MM.1S (cell line): ENCODE measurements at regions not wholly inside any gene's neighbourhood (a gene's known extent, or its start where the extent isn't known, plus 50 kb on each side); places are given as distances from the start of the nearest gene placed in this dataset.
"Not testable (repeated sequence)": the region's sequence is repeated elsewhere in the genome, so short reads cannot be mapped to it uniquely, and the experiment has no call there.

Experiments used
- CTCF ChIP-seq: fragments of 300-600 bp; sonication (generic); IDR thresholded peaks from 2 replicates; pipeline ENCODE4 v1.5.1; 2016; ENCODE audit warnings: antibody characterized with exemption, low read length, mixed read lengths
- EZH2 ChIP-seq: fragments of 300-600 bp; sonication (generic); optimal IDR thresholded peaks from 2 replicates; pipeline ENCODE3; 2017; ENCODE audit warnings: low read depth, mild to moderate bottlenecking, antibody characterized with exemption, low read length, mixed read lengths
- EZH2phosphoT487 ChIP-seq: fragments of 300-600 bp; sonication (generic); IDR thresholded peaks from 2 replicates; pipeline ENCODE4 v1.6.1; 2018; ENCODE audit warnings: antibody characterized with exemption, low read length

GRCh38 chr9:38813855-38814254 is 93.9 kb upstream of the FAM240B start:
- TF ChIP-seq CTCF, EZH2, EZH2phosphoT487: not testable (repeated sequence)
